Neural cell (in vitro differentiated cells): ENCODE measurements at regions not wholly inside any gene's neighbourhood (a gene's known extent, or its start where the extent isn't known, plus 50 kb on each side); places are given as distances from the start of the nearest gene placed in this dataset.

Experiments used
- H2AFZ ChIP-seq: fragments of 200-600, 300-800 bp; sonication (generic), shearing (Covaris generic); 2 replicates; pipeline ENCODE4 v1.6.0; 2014; ENCODE audit warnings: low read depth, mild to moderate bottlenecking, antibody characterized with exemption, low read length, moderate library complexity
- H3F3A ChIP-seq: fragments of 200-600 bp; shearing (Covaris generic); 2 replicates; pipeline ENCODE4 v1.6.1; 2016; ENCODE audit warnings: mild to moderate bottlenecking, moderate library complexity, mixed read lengths, antibody characterized with exemption, low read length; ENCODE audit not compliant: insufficient read depth, poor library complexity, severe bottlenecking
- H3K27ac ChIP-seq: fragments of 200-600, 300-800 bp; sonication (generic), shearing (Covaris generic); 2 replicates; pipeline ENCODE4 v1.5.1; 2014; ENCODE audit warnings: mild to moderate bottlenecking, low read length, moderate library complexity
- H3K27me3 ChIP-seq: fragments of 300-800, 200-600 bp; sonication (generic), shearing (Covaris generic); 2 replicates; pipeline ENCODE4 v1.6.0; 2014; ENCODE audit warnings: mild to moderate bottlenecking, low read depth, low read length, moderate library complexity; ENCODE audit not compliant: insufficient read depth
- H3K36me3 ChIP-seq: fragments of 300-800, 200-600 bp; sonication (generic), shearing (Covaris generic); 2 replicates; pipeline ENCODE4 v1.5.1; 2014; ENCODE audit warnings: mild to moderate bottlenecking, antibody characterized with exemption, low read length, moderate library complexity; ENCODE audit not compliant: insufficient read depth
- H3K4me2 ChIP-seq: fragments of 300-800, 200-600 bp; sonication (generic), shearing (Covaris generic); 2 replicates; pipeline ENCODE4 v1.6.0; 2014; ENCODE audit warnings: mild to moderate bottlenecking, low read length
- H3K4me3 ChIP-seq: fragments of 300-800, 200-600 bp; sonication (generic), shearing (Covaris generic); 2 replicates; pipeline ENCODE4 v1.5.1; 2014; ENCODE audit warnings: mild to moderate bottlenecking, low read length, moderate library complexity
- H3K79me2 ChIP-seq: fragments of 200-600 bp; shearing (Covaris generic); replicated peaks from 2 replicates; pipeline ENCODE4 v1.6.0; 2014; ENCODE audit warnings: mild to moderate bottlenecking, low read length, moderate library complexity; ENCODE audit not compliant: insufficient read depth
- H3K9ac ChIP-seq: fragments of 300-800, 200-600 bp; sonication (generic), shearing (Covaris generic); 2 replicates; pipeline ENCODE4 v1.6.1; 2016; ENCODE audit warnings: mild to moderate bottlenecking, low read length, mixed read lengths
- H3K9me2 ChIP-seq: fragments of 200-600 bp; shearing (Covaris generic); 2 replicates; pipeline ENCODE4 v1.6.1; 2016; ENCODE audit warnings: mild to moderate bottlenecking, low read length, mixed read lengths; ENCODE audit not compliant: insufficient read depth
- H3K9me3 ChIP-seq: fragments of 200-600, 300-800 bp; sonication (generic), shearing (Covaris generic); 2 replicates; pipeline ENCODE4 v1.6.1; 2016; ENCODE audit warnings: mild to moderate bottlenecking, mixed run types, low read length, moderate library complexity, mixed read lengths
- H4K20me1 ChIP-seq: fragments of 200-600 bp; shearing (Covaris generic); 2 replicates; pipeline ENCODE4 v1.6.1; 2016; ENCODE audit warnings: mild to moderate bottlenecking, mixed run types; ENCODE audit not compliant: insufficient read depth
- EP300 ChIP-seq: fragments of 450-650 bp; conservative IDR thresholded peaks from 2 replicates; pipeline ENCODE4 v1.6.1; 2014; ENCODE audit warnings: antibody characterized with exemption, mild to moderate bottlenecking, moderate library complexity; ENCODE audit not compliant: poor library complexity, severe bottlenecking
- EZH2 ChIP-seq: fragments of 200-600, 300-800 bp; shearing (Covaris generic), sonication (generic); IDR thresholded peaks from 2 replicates; pipeline ENCODE4 v1.6.1; 2014; ENCODE audit warnings: antibody characterized with exemption, low read length, borderline replicate concordance, mild to moderate bottlenecking; ENCODE audit not compliant: insufficient read depth, poor library complexity, severe bottlenecking
- MXI1 ChIP-seq: fragments of 450-650 bp; conservative IDR thresholded peaks from 2 replicates; pipeline ENCODE4 v1.6.1; 2014; ENCODE audit warnings: antibody characterized with exemption, mild to moderate bottlenecking; ENCODE audit not compliant: poor library complexity, severe bottlenecking
- POLR2AphosphoS5 ChIP-seq: IDR thresholded peaks from 2 replicates; pipeline ENCODE4 v1.6.1; 2012
- RAD21 ChIP-seq: fragments of 450-650 bp; conservative IDR thresholded peaks from 2 replicates; pipeline ENCODE4 v1.6.1; 2014; ENCODE audit warnings: antibody characterized with exemption, mild to moderate bottlenecking, moderate library complexity
- SMC3 ChIP-seq: fragments of 450-650 bp; conservative IDR thresholded peaks from 2 replicates; pipeline ENCODE4 v1.6.1; 2014; ENCODE audit warnings: antibody characterized with exemption, mild to moderate bottlenecking, moderate library complexity; ENCODE audit not compliant: poor library complexity
- TAF1 ChIP-seq: IDR thresholded peaks from 2 replicates; pipeline ENCODE4 v1.6.1; 2012; ENCODE audit warnings: low read depth
- TF ChIP-seq, protein P1 (sequence below): IDR thresholded peaks from 2 replicates; pipeline ENCODE4 v1.6.1; 2012; ENCODE audit warnings: borderline replicate concordance
- TF ChIP-seq, protein P2 (sequence below): fragments of 450-650 bp; IDR thresholded peaks from 2 replicates; pipeline ENCODE4 v1.5.1; 2014; ENCODE audit warnings: antibody characterized with exemption, mild to moderate bottlenecking, moderate library complexity; ENCODE audit not compliant: poor library complexity, severe bottlenecking

DNA sequence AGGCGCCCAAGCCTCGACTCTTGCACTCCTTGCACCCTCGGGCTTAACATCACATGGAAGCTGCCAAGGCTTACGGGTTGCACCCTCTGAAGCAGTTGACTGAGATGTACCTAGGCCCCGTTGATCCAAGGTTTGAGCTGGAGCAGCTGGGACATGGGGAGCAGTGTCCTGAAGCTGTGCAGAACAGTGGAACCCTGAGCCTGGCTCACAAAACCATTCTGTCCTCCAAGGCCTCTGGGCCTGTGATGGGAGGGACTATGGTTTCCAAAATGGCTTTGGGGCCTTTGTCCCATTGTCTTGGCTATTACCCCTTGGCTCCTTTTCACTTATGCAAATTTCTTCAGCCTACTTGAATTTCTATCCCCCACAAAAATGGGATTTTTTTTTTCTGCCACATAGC lies 454.0 kb downstream of the PIK3C3 start:
- H3K9me3 ChIP-seq, result no peaks in the 10 kb centered on the region
- H3K4me2 ChIP-seq, result no peak overlapping the region
- H3F3A ChIP-seq, result no peaks in the 10 kb centered on the region
- no peaks in the 10 kb centered on the region for H3K36me3 ChIP-seq
- no peak overlapping the region for H2AFZ ChIP-seq
- no peak overlapping the region for H3K9ac ChIP-seq
- no peaks in the 10 kb centered on the region for H3K9me2 ChIP-seq
- no peaks in the 10 kb centered on the region for H3K79me2 ChIP-seq
- H3K4me3 ChIP-seq, result no peak overlapping the region
- no peak overlapping the region for H3K27ac ChIP-seq
- no peaks in the 10 kb centered on the region for H3K27me3 ChIP-seq
- TF ChIP-seq RAD21 (no peak), POLR2AphosphoS5 (no peak), EP300 (no peak), MXI1 (no peak), SMC3 (no peak)
- TF ChIP-seq, protein P1, sequence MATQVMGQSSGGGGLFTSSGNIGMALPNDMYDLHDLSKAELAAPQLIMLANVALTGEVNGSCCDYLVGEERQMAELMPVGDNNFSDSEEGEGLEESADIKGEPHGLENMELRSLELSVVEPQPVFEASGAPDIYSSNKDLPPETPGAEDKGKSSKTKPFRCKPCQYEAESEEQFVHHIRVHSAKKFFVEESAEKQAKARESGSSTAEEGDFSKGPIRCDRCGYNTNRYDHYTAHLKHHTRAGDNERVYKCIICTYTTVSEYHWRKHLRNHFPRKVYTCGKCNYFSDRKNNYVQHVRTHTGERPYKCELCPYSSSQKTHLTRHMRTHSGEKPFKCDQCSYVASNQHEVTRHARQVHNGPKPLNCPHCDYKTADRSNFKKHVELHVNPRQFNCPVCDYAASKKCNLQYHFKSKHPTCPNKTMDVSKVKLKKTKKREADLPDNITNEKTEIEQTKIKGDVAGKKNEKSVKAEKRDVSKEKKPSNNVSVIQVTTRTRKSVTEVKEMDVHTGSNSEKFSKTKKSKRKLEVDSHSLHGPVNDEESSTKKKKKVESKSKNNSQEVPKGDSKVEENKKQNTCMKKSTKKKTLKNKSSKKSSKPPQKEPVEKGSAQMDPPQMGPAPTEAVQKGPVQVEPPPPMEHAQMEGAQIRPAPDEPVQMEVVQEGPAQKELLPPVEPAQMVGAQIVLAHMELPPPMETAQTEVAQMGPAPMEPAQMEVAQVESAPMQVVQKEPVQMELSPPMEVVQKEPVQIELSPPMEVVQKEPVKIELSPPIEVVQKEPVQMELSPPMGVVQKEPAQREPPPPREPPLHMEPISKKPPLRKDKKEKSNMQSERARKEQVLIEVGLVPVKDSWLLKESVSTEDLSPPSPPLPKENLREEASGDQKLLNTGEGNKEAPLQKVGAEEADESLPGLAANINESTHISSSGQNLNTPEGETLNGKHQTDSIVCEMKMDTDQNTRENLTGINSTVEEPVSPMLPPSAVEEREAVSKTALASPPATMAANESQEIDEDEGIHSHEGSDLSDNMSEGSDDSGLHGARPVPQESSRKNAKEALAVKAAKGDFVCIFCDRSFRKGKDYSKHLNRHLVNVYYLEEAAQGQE, result no peak
- H4K20me1 ChIP-seq, result no peaks in the 10 kb centered on the region

DNA sequence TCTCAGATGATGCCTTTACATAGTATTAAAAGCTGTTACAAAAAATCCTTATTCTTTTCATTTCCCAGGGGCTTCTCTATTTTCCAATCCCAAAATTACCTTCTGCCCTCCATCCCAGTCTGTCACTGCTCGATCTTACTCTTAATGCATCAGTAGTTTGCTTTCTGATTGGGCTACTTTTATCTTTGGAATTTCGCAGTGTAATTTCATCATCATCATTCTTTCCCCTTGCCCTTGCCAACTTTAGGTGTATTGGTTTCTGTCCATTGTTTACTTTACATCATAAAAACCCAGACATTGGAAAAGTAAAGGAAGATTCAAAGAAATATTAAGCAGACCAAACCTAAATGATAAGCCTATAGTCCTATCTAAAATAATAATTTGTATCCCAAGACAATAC lies 457.2 kb downstream of the PIK3C3 start:
- H2AFZ ChIP-seq, result no peak overlapping the region
- H3K27ac ChIP-seq, result no peak overlapping the region
- H3K36me3 ChIP-seq, result no peaks in the 10 kb centered on the region
- H3K4me2 ChIP-seq, result no peak overlapping the region
- H4K20me1 ChIP-seq, result no peaks in the 10 kb centered on the region
- no peak overlapping the region for H3K4me3 ChIP-seq
- no peaks in the 10 kb centered on the region for H3K79me2 ChIP-seq
- no peaks in the 10 kb centered on the region for H3F3A ChIP-seq
- no peaks in the 10 kb centered on the region for H3K27me3 ChIP-seq
- H3K9me2 ChIP-seq, result no peaks in the 10 kb centered on the region
- H3K9ac ChIP-seq, result no peak overlapping the region
- TF ChIP-seq TAF1 (no peak), EP300 (no peak), SMC3 (no peak), MXI1 (no peak), POLR2AphosphoS5 (no peak), EZH2 (no peak), RAD21 (no peak)
- TF ChIP-seq, protein P1, result no peak
- TF ChIP-seq, protein P2, sequence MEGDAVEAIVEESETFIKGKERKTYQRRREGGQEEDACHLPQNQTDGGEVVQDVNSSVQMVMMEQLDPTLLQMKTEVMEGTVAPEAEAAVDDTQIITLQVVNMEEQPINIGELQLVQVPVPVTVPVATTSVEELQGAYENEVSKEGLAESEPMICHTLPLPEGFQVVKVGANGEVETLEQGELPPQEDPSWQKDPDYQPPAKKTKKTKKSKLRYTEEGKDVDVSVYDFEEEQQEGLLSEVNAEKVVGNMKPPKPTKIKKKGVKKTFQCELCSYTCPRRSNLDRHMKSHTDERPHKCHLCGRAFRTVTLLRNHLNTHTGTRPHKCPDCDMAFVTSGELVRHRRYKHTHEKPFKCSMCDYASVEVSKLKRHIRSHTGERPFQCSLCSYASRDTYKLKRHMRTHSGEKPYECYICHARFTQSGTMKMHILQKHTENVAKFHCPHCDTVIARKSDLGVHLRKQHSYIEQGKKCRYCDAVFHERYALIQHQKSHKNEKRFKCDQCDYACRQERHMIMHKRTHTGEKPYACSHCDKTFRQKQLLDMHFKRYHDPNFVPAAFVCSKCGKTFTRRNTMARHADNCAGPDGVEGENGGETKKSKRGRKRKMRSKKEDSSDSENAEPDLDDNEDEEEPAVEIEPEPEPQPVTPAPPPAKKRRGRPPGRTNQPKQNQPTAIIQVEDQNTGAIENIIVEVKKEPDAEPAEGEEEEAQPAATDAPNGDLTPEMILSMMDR, result no peak
- no peaks in the 10 kb centered on the region for H3K9me3 ChIP-seq
